H1 (cell line): ENCODE measurements at regions not wholly inside any gene's neighbourhood (a gene's known extent, or its start where the extent isn't known, plus 50 kb on each side); places are given as distances from the start of the nearest gene placed in this dataset.

ENCODE experiments used
- CTCF ChIA-PET: fragments of 300-600 bp; sonication (Branson Sonifier 250); formaldehyde crosslinking; loops from one replicate; lab custom pipeline; 2021; ENCODE audit not compliant: partially characterized antibody; lab: Charles Lee
- POLR2A ChIA-PET: fragments of 300-600 bp; sonication (Branson Sonifier 250); formaldehyde crosslinking; loops from one replicate; lab custom pipeline; 2021; ENCODE audit warnings: inconsistent platforms; ENCODE audit not compliant: partially characterized antibody; lab: Charles Lee
- DNase-seq, 2 experiments: peaks; one replicate each; pipeline versions ENCODE4 v3.0.0 to v3.0.0-alpha.2; 2010 to 2022; ENCODE audit warnings: low spot score in 2 of 2, low read depth in 1 of 2, mixed read lengths in 1 of 2
- FAIRE-seq: peaks from 2 replicates; lab custom pipeline; 2011; peaks lifted over from hg19 to GRCh38; lab: Jason Lieb, UNC
- H2AFZ ChIP-seq: 2 replicates; pipeline ENCODE4 v1.8.1; 2012; ENCODE audit warnings: low read length, inconsistent platforms
- H2AK5ac ChIP-seq: 2 replicates; pipeline ENCODE4 v1.6.1; 2013; ENCODE audit warnings: low read depth, low read length
- H2BK120ac ChIP-seq: replicated peaks from 2 replicates; pipeline ENCODE3; 2013; ENCODE audit warnings: low read depth, low read length, inconsistent platforms
- H2BK12ac ChIP-seq: 2 replicates; pipeline ENCODE4 v1.6.1; 2013; ENCODE audit warnings: low read depth, low read length
- H2BK15ac ChIP-seq: 2 replicates; pipeline ENCODE4 v1.6.1; 2013; ENCODE audit warnings: low read length
- H2BK20ac ChIP-seq: 2 replicates; pipeline ENCODE4 v1.6.1; 2013; ENCODE audit warnings: low read length
- H2BK5ac ChIP-seq: 2 replicates; pipeline ENCODE4 v1.6.1; 2013; ENCODE audit warnings: low read depth, low read length
- H3K14ac ChIP-seq: 2 replicates; pipeline ENCODE4 v1.6.1; 2013; ENCODE audit warnings: inconsistent platforms; ENCODE audit not compliant: insufficient read length
- H3K18ac ChIP-seq: 2 replicates; pipeline ENCODE4 v1.6.1; 2013; ENCODE audit warnings: low read length; ENCODE audit errors: extremely low read depth
- H3K23ac ChIP-seq: 2 replicates; pipeline ENCODE4 v1.6.1; 2013; ENCODE audit warnings: inconsistent platforms; ENCODE audit not compliant: insufficient read length
- H3K23me2 ChIP-seq: 2 replicates; pipeline ENCODE4 v1.6.1; 2013; ENCODE audit warnings: low read depth, low read length
- H3K27ac ChIP-seq: 2 replicates; pipeline ENCODE4 v1.6.1; 2011; ENCODE audit warnings: low read depth, low read length, inconsistent platforms
- H3K27me3 ChIP-seq, 4 experiments: replicated peaks in 1 of 4; 1 replicate in 1 of 4; 2 replicates in 3 of 4; pipeline versions ENCODE4 v1.6.1 to v1.8.1; 2011 to 2013; ENCODE audit warnings: low read length in 3 of 4, mild to moderate bottlenecking in 3 of 4, inconsistent platforms in 2 of 4, mixed read lengths in 2 of 4, moderate library complexity in 1 of 4; ENCODE audit not compliant: control insufficient read depth in 3 of 4, insufficient read depth in 3 of 4; ENCODE audit errors: extremely low read depth in 1 of 4
- H3K36me3 ChIP-seq, 4 experiments: 2 replicates each; pipeline versions ENCODE4 v1.6.1 to v1.8.1; 2011 to 2013; ENCODE audit warnings: mild to moderate bottlenecking in 4 of 4, low read length in 3 of 4, moderate library complexity in 2 of 4, control low read depth in 1 of 4, inconsistent platforms in 1 of 4; ENCODE audit not compliant: insufficient read depth in 4 of 4, control insufficient read depth in 2 of 4
- H3K4ac ChIP-seq: replicated peaks from 2 replicates; pipeline ENCODE3; 2013; ENCODE audit warnings: low read length, low read depth, mixed read lengths, inconsistent platforms; ENCODE audit not compliant: insufficient read length
- H3K4me1 ChIP-seq, 4 experiments: replicated peaks in 1 of 4; 1 replicate in 1 of 4; 2 replicates in 3 of 4; pipeline versions ENCODE4 v1.6.1 to v1.8.1; 2011 to 2013; ENCODE audit warnings: low read length in 3 of 4, inconsistent platforms in 2 of 4, mixed read lengths in 1 of 4; ENCODE audit not compliant: insufficient read depth in 4 of 4, control insufficient read depth in 3 of 4
- H3K4me2 ChIP-seq, 2 experiments: 2 replicates each; pipeline versions ENCODE4 v1.6.1 to v1.8.1; 2011 to 2013; ENCODE audit warnings: low read depth in 2 of 2, low read length in 2 of 2, control low read depth in 1 of 2, inconsistent platforms in 1 of 2, mild to moderate bottlenecking in 1 of 2; ENCODE audit not compliant: insufficient read depth in 1 of 2
- H3K4me3 ChIP-seq, 4 experiments: fragments of 200-600, 300-600 bp in 1 of 4; sonication (generic), shearing (Covaris generic), sonication (Bioruptor Twin) in 1 of 4; 2 replicates each; pipeline versions ENCODE4 v1.5.1 to v1.8.1; 2011 to 2016; ENCODE audit warnings: low read length in 4 of 4, low read depth in 3 of 4, control low read depth in 2 of 4, inconsistent platforms in 2 of 4, mild to moderate bottlenecking in 2 of 4, mixed read lengths in 1 of 4, moderate library complexity in 1 of 4; ENCODE audit not compliant: insufficient read depth in 2 of 4; ENCODE audit errors: extremely low read depth in 1 of 4
- H3K56ac ChIP-seq: replicated peaks from 2 replicates; pipeline ENCODE3; 2013; ENCODE audit warnings: low read depth, mild to moderate bottlenecking, mixed read lengths, low read length, inconsistent platforms; ENCODE audit not compliant: insufficient read length
- H3K79me1 ChIP-seq: 2 replicates; pipeline ENCODE4 v1.6.1; 2013; ENCODE audit warnings: low read depth, low read length, control low read depth
- H3K79me2 ChIP-seq, 2 experiments: 2 replicates each; pipeline versions ENCODE4 v1.6.1 to v1.8.1; 2012 to 2013; ENCODE audit warnings: low read length in 2 of 2, mild to moderate bottlenecking in 2 of 2, inconsistent platforms in 1 of 2; ENCODE audit not compliant: insufficient read depth in 2 of 2, control insufficient read depth in 1 of 2
- H3K9ac ChIP-seq, 4 experiments: replicated peaks in 1 of 4; 1 replicate in 1 of 4; 2 replicates in 3 of 4; pipeline versions ENCODE4 v1.6.1 to v1.8.1; 2011 to 2013; ENCODE audit warnings: low read depth in 3 of 4, low read length in 3 of 4, control low read depth in 2 of 4, mild to moderate bottlenecking in 2 of 4, moderate library complexity in 2 of 4, inconsistent platforms in 1 of 4; ENCODE audit errors: extremely low read depth in 1 of 4
- H3K9me3 ChIP-seq, 2 experiments: 2 replicates each; pipeline versions ENCODE4 v1.6.1 to v1.8.1; 2012 to 2013; ENCODE audit warnings: mild to moderate bottlenecking in 2 of 2, moderate library complexity in 2 of 2, control low read depth in 1 of 2, inconsistent platforms in 1 of 2, low read depth in 1 of 2, low read length in 1 of 2, mixed read lengths in 1 of 2; ENCODE audit not compliant: insufficient read depth in 2 of 2
- H4K20me1 ChIP-seq, 2 experiments: replicated peaks in 1 of 2; 2 replicates each; pipeline versions ENCODE3 to v1.8.1; 2011 to 2013; ENCODE audit warnings: inconsistent platforms in 2 of 2, low read length in 2 of 2, mild to moderate bottlenecking in 1 of 2; ENCODE audit not compliant: insufficient read depth in 2 of 2, control insufficient read depth in 1 of 2
- H4K5ac ChIP-seq: 2 replicates; pipeline ENCODE4 v1.6.1; 2013; ENCODE audit warnings: low read length, low read depth, mixed read lengths, inconsistent platforms; ENCODE audit not compliant: insufficient read length
- H4K8ac ChIP-seq: 2 replicates; pipeline ENCODE4 v1.8.0; 2013; ENCODE audit warnings: mild to moderate bottlenecking, moderate library complexity, low read length, inconsistent platforms; ENCODE audit not compliant: insufficient read depth; ENCODE audit errors: extremely low read depth
- H4K91ac ChIP-seq: replicated peaks from 2 replicates; pipeline ENCODE3; 2013; ENCODE audit warnings: low read length, mixed read lengths, inconsistent platforms; ENCODE audit not compliant: insufficient read length
- BCL11A ChIP-seq, 2 experiments: IDR thresholded peaks; one replicate each; pipeline ENCODE4 v1.6.1; 2011; ENCODE audit warnings: low read depth in 2 of 2, low read length in 2 of 2, mild to moderate bottlenecking in 2 of 2
- CREB1 ChIP-seq: IDR thresholded peaks from 2 replicates; pipeline ENCODE4 v1.6.1; 2012; ENCODE audit warnings: inconsistent platforms
- KDM1A ChIP-seq: fragments of 200-600, 300-600 bp; sonication (generic); IDR thresholded peaks from 2 replicates; pipeline ENCODE4 v1.7.1; 2016; ENCODE audit warnings: mild to moderate bottlenecking, low read length, borderline replicate concordance
- RFX5 ChIP-seq: IDR thresholded peaks from 2 replicates; pipeline ENCODE4 v1.6.1; 2011; ENCODE audit warnings: low read depth, low read length, improper control_type of control experiment, borderline replicate concordance
- WGBS, 2 experiments: shearing (Covaris generic) in 1 of 2; methylation state at CpG; one replicate each; pipeline versions ENCODE4 v1.1.6 to v1.1.7; 2013 to 2015; ENCODE audit warnings: low lambda C conversion rate in 2 of 2, mixed read lengths in 2 of 2, inconsistent platforms in 1 of 2, low coverage in 1 of 2, missing lambda C conversion rate in 1 of 2; ENCODE audit not compliant: insufficient replicate concordance in 2 of 2, insufficient coverage in 1 of 2, insufficient read length in 1 of 2; ENCODE audit errors: extremely low coverage in 1 of 2, missing lambda C conversion rate in 1 of 2; 5-methylcytosine and 5-hydroxymethylcytosine counted together

GRCh38 chr10:78284381-78284780 is 250.7 kb downstream of the RPS24 start:
- no peak overlapping the region for H4K91ac ChIP-seq
- H3K14ac ChIP-seq = no peak overlapping the region
- peaks cover 0 to 2% (median 0%) of the 10 kb centered on the region in 4 experiments; a peak in 2 of 7 replicates for H3K27me3 ChIP-seq
- no peak overlapping the region for H4K5ac ChIP-seq
- no peak overlapping the region for H2AK5ac ChIP-seq
- ChIA-PET POLR2A (interaction anchor here (0.9 to 1.6 kb wide), 4 partner anchors 10 to 242 kb away, joined by 3 to 4 read pairs (median 3); no protein-coding TSS in a partner anchor), CTCF (interaction anchor here (0.8 to 10.4 kb wide), 9 partner anchors 11 to 237 kb away, joined by 3 to 94 read pairs (median 4); no protein-coding TSS in a partner anchor)
- no peak overlapping the region for H3K4me3 ChIP-seq
- FAIRE-seq (no peak), DNase-seq (no peak)
- H3K79me2 ChIP-seq = no peaks in the 10 kb centered on the region
- H3K9ac ChIP-seq = no peak overlapping the region
- H3K4me2 ChIP-seq = no peak overlapping the region
- H3K79me1 ChIP-seq = no peaks in the 10 kb centered on the region
- no peaks in the 10 kb centered on the region for H3K9me3 ChIP-seq
- H2BK20ac ChIP-seq = no peak overlapping the region
- no peak overlapping the region for H3K23ac ChIP-seq
- no peaks in the 10 kb centered on the region; the same call in 1 of the 2 replicates for H3K23me2 ChIP-seq
- H3K27ac ChIP-seq = no peak overlapping the region
- H3K4ac ChIP-seq = no peak overlapping the region
- H2BK15ac ChIP-seq = no peak overlapping the region; the same call in 1 of the 2 replicates
- H2BK12ac ChIP-seq = no peak overlapping the region; the same call in 1 of the 2 replicates
- peaks cover 0 to 13% (median 7%) of the 10 kb centered on the region in 4 experiments; a peak in 6 of 7 replicates for H3K4me1 ChIP-seq
- H3K56ac ChIP-seq = no peak overlapping the region
- no peak overlapping the region for H4K8ac ChIP-seq
- WGBS, 2 experiments = 78% methylated on average over 4 of the region's 4 CpGs; no CpG with 5 or more reads in 1 of the 2 experiments
- no peak overlapping the region; the same call in 1 of the 2 replicates for H2BK5ac ChIP-seq
- no peaks in the 10 kb centered on the region for H4K20me1 ChIP-seq
- no peak overlapping the region for H3K18ac ChIP-seq
- TF ChIP-seq RFX5 (no peak), KDM1A (no peak), CREB1 (no peak), BCL11A (IDR thresholded peaks at IDR 0.05; ENCODE audit: low read depth in 2 of 2, low read length in 2 of 2) (no peak)
- H2AFZ ChIP-seq = no peak overlapping the region
- H2BK120ac ChIP-seq = no peak overlapping the region
- no peaks in the 10 kb centered on the region for H3K36me3 ChIP-seq
